ENCODE measurements at regions not wholly inside any gene's neighbourhood (a gene's known extent, or its start where the extent isn't known, plus 50 kb on each side); places are given as distances from the start of the nearest gene placed in this dataset.

DNA sequence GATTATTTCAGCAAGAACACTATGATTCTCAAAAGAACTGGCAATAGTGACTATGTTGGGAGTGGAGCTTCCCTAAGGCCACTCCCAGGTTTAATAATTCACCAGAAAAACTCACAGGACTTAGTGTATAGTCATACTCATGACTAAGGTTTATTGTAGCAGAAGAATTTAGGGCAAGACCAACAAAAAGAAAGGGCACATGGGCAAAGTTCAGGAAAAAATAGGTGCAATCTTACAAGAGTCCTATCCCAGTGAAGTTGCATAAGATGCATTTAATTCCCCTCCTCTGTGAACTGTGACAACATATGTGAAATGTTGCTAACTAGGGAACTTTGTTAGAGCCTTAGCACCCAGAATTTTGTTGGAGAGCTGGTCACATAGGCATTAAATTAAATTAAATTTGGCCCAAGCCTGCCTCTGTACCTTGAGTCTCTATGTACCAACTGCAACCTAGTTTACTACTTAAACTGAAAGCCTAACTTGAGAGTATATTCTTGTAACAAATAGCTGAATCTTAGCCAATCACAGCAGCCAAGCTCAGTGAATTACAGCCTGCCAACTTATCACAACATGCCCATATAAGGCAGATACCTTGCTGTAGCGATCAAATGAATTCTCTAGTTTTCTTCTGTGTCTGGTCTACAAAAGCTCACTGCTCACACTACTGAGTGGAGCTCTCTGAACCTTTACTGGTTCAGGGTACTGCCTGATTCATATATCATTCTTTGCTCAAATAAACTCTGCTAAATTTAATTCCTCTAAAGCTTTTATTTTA is 386.2 kb upstream of the ARHGEF26 start:
- no peak overlapping the region for H3K4me3 ChIP-seq (ENCODE audit: low read depth, low read length)
- TF ChIP-seq, protein P1, sequence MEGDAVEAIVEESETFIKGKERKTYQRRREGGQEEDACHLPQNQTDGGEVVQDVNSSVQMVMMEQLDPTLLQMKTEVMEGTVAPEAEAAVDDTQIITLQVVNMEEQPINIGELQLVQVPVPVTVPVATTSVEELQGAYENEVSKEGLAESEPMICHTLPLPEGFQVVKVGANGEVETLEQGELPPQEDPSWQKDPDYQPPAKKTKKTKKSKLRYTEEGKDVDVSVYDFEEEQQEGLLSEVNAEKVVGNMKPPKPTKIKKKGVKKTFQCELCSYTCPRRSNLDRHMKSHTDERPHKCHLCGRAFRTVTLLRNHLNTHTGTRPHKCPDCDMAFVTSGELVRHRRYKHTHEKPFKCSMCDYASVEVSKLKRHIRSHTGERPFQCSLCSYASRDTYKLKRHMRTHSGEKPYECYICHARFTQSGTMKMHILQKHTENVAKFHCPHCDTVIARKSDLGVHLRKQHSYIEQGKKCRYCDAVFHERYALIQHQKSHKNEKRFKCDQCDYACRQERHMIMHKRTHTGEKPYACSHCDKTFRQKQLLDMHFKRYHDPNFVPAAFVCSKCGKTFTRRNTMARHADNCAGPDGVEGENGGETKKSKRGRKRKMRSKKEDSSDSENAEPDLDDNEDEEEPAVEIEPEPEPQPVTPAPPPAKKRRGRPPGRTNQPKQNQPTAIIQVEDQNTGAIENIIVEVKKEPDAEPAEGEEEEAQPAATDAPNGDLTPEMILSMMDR (IDR thresholded peaks at IDR 0.05; ENCODE audit: low read depth, low read length, missing control alignments) = no peak
- no peak for DNase-seq (ENCODE audit: low read depth)

DNA sequence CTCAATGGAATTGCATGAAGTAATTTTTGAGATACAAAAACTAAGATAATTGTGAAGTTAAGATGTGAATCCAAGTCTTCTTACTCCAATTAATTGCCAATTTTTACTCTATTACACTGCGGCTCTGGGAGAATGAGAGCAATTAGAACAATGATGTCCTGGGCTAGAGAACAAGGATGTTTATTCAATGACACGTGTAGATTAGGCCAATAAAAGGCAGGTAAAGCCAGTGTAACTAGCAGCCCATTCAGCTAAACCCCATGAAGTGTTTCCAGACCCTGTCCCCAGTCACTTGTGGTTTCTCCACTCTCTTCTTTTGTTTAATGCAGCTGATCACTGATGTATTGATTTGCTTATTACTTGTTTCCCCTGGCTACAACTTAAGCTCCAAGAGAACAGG is 381.1 kb upstream of the ARHGEF26 start:
- DNase-seq (ENCODE audit: low read depth) = no peak
- TF ChIP-seq, protein P1 (IDR thresholded peaks at IDR 0.05; ENCODE audit: low read depth, low read length, missing control alignments) = no peak
- H3K4me3 ChIP-seq (ENCODE audit: low read depth, low read length) = no peak overlapping the region

DNA sequence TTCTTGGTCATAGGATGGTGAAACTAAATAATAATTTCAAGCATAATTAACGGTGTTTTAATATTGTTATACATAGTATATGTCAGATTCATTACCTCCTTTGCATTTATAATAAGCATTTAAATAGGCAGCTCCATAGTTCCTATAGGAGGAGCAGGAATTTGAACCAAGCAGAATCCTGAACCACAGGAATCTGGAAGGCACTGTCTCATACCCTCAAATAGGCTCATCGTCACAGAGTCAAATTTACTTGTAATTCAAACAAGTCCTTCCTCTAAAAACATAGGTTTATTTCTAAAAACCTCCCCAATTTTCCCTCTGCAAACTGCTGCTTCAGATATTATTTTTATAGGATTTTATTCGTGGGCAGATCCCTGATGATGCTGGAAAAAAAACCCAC is 376.3 kb upstream of the ARHGEF26 start:
- no peak for DNase-seq (ENCODE audit: low read depth)
- no peak overlapping the region for H3K4me3 ChIP-seq (ENCODE audit: low read depth, low read length)
- TF ChIP-seq, protein P1 (IDR thresholded peaks at IDR 0.05; ENCODE audit: low read depth, low read length, missing control alignments) = no peak

DNA sequence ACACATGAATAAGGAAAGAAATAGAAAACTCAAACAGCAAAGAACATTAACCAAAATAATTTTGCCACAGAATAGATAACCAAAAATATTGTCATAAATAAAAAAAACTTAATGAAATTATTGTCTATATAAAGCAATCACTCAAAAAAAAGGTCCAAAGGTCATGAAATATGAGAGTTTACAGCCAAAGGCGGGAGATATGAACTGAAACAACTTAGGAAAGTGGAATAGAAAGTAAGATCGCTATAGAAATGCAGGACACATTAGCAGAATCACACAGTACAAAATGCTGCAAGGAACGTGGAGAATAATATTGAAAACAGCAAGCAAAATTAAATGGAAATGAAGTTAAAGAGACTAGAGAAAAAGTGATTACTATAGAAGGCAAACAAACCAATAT is 375.0 kb upstream of the ARHGEF26 start:
- no peak overlapping the region for H3K4me3 ChIP-seq (ENCODE audit: low read depth, low read length)
- TF ChIP-seq, protein P1 (IDR thresholded peaks at IDR 0.05; ENCODE audit: low read depth, low read length, missing control alignments) = no peak
- DNase-seq (ENCODE audit: low read depth) = no peak

DNA sequence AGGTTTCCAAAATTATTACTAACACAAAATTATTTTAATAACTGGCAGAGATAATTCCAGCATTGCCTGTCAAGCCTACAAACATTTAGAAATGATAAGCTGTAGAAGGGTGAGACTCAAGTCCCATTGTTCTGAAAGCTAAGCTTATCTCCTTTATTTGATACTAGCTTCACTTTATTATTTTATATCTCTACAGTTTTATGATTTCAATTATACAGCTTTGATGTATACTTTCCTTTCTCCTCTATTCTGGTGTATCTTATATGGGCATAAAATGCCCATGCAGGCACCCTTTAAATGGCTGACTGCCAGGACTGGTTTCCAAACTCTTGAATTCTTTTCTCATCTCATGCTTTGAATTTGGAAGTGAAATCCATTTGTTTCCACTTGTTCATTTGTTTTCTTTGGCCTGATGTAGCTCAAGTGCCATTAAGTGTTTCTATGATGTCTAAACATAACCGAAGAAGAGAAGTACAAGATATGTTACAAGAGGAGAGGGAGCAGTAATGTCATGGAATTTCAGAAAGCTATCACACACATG is 372.1 kb upstream of the ARHGEF26 start:
- no peak overlapping the region for H3K4me3 ChIP-seq (ENCODE audit: low read depth, low read length)
- no peak for DNase-seq (ENCODE audit: low read depth)
- TF ChIP-seq, protein P1 (IDR thresholded peaks at IDR 0.05; ENCODE audit: low read depth, low read length, missing control alignments) = no peak

DNA sequence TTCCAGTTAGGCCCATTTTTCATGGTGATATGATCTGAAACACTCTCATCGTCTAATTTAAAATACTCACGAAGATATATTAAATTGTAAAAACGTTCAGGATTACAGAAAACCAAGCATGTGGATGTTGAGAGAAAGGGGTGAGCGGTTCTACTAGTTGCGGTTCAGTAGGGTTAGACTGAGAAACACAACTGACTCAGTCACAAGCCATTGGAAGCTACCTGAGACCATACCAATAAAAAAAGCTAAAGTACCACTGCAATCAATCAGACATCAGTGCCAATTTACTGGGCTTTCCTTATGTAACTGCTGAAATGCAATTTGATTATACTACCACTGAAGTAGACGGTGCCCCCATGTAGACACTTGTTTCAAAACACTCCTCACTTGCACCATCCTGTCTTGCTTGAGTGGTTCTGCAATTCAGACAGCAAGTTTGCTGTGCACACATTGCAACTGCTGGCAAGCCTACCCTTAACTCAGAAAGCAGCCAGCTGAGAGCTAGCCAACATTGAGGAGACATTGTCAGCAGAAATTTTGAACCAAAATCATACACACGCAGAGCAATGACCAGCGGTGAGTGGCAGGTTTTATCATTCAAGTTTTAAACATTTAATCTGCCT is 368.7 kb upstream of the ARHGEF26 start:
- TF ChIP-seq, protein P1 (IDR thresholded peaks at IDR 0.05; ENCODE audit: low read depth, low read length, missing control alignments) = no peak
- no peak for DNase-seq (ENCODE audit: low read depth)
- no peak overlapping the region for H3K4me3 ChIP-seq (ENCODE audit: low read depth, low read length)
